Neural progenitor cell (in vitro differentiated cells): ENCODE measurements at regions not wholly inside any gene's neighbourhood (a gene's known extent, or its start where the extent isn't known, plus 50 kb on each side); places are given as distances from the start of the nearest gene placed in this dataset.

Experiments used
- CTCF ChIP-seq: fragments of 200-600 bp; sonication (generic); IDR thresholded peaks from 2 replicates; pipeline ENCODE4 v1.5.1; 2017; ENCODE audit warnings: antibody characterized with exemption, mild to moderate bottlenecking
- EZH2 ChIP-seq: fragments of 200-600 bp; sonication (generic); IDR thresholded peaks from 2 replicates; pipeline ENCODE4 v1.6.1; 2017; ENCODE audit warnings: antibody characterized with exemption, mild to moderate bottlenecking, moderate library complexity
- EZH2phosphoT487 ChIP-seq: fragments of 200-600 bp; sonication (generic); IDR thresholded peaks from 2 replicates; pipeline ENCODE4 v1.6.1; 2017; ENCODE audit warnings: antibody characterized with exemption

DNA sequence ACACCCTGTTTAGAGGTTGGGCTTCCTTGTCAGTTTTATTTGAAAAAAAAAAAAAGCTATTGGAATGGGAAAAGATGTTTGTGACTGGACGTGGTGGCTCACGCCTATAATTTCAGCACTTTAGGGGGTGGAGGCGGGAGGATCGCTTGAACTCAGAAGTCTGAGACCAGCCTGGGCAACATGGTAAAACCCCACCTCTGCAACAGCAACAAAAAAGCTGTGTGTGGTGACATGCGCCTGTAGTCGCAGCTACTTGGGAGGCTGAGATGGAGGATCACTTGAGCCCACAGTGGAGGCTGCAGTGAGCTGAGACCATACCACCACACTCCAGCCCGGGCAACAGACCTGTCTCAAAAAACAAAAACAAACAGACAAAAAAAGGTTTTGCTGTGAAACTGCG, 66.1 kb upstream of the SIAH1 start:
- TF ChIP-seq CTCF, result no peak
- no peak for TF ChIP-seq EZH2
- no peak for TF ChIP-seq EZH2phosphoT487
